GM12891 (cell line): ENCODE measurements at regions not wholly inside any gene's neighbourhood (a gene's known extent, or its start where the extent isn't known, plus 50 kb on each side); places are given as distances from the start of the nearest gene placed in this dataset.
"Not testable (repeated sequence)": the region's sequence is repeated elsewhere in the genome, so short reads cannot be mapped to it uniquely, and the experiment has no call there.

Experiments used
- DNase-seq: peaks from one replicate; pipeline ENCODE4 v3.0.0; 2011; ENCODE audit warnings: low spot score; ENCODE audit not compliant: insufficient read length
- FAIRE-seq: peaks from 2 replicates; lab custom pipeline; 2011; peaks lifted over from hg19 to GRCh38; lab: Jason Lieb, UNC
- PAX5 ChIP-seq: IDR thresholded peaks from 2 replicates; pipeline ENCODE4 v1.6.1; 2011; ENCODE audit warnings: low read length, moderate library complexity, mild to moderate bottlenecking; ENCODE audit not compliant: insufficient read depth, severe bottlenecking
- POLR2A ChIP-seq: IDR thresholded peaks from 2 replicates; pipeline ENCODE4 v1.6.1; 2011; ENCODE audit warnings: low read depth, low read length, control low read depth
- POLR2AphosphoS5 ChIP-seq: IDR thresholded peaks from 2 replicates; pipeline ENCODE4 v1.6.1; 2011; ENCODE audit warnings: low read depth, low read length, control low read depth
- POU2F2 ChIP-seq: IDR thresholded peaks from 2 replicates; pipeline ENCODE4 v1.6.1; 2011; ENCODE audit warnings: low read depth, mild to moderate bottlenecking, control low read depth, low read length, moderate library complexity
- SPI1 ChIP-seq: IDR thresholded peaks from 2 replicates; pipeline ENCODE4 v1.6.1; 2011; ENCODE audit warnings: low read depth, low read length, control low read depth
- TAF1 ChIP-seq: IDR thresholded peaks from 2 replicates; pipeline ENCODE4 v1.6.1; 2011; ENCODE audit warnings: low read depth, low read length, control low read depth

DNA sequence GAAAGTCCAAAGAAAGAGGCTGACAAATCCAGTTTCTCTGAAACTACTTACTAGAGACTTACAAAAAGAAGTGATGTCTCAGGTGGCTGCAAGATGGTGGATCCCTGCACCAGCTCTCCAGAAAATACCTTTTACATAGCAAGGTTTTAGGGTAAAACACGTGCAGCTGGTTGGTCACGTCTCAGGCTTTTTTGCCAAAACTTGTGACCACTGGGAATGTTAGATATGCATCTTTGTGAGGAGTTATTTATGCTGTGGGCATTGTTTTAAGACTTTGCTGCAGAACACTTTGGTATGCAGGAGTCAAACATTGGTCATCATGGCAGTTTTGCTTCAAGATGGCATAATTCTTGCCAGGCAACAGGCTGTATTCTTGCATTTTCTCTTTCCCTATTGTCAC, 1352.8 kb downstream of the REEP3 start:
- FAIRE-seq (no peak), DNase-seq (no peak)
- no peak for TF ChIP-seq TAF1
- no peak for TF ChIP-seq PAX5
- TF ChIP-seq POLR2A, result no peak
- no peak for TF ChIP-seq POLR2AphosphoS5
- TF ChIP-seq SPI1, result no peak
- no peak for TF ChIP-seq POU2F2

DNA sequence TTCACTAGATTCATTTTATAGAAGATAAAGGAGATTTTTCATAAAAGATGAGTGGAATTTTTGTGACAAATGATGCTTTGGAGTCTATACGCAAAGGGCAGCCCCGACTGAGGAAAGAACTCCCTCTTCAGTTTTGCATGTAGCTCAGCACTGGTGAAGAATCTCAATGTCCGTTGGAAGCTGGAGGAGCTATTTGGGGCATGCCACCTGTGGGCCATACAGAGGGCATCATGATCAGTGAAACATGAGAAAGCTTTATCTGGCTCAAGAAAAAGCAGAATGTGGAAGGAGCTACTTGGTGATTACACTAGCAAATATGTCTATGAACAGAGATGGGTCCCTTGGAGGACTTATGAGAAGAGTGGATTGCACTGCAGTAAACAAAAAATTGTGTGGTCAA, 1359.3 kb downstream of the REEP3 start:
- FAIRE-seq, result no peak
- no peak for TF ChIP-seq POLR2A
- no peak for TF ChIP-seq SPI1
- TF ChIP-seq POLR2AphosphoS5, result no peak
- TF ChIP-seq PAX5, result no peak
- no peak for TF ChIP-seq TAF1
- no peak for TF ChIP-seq POU2F2
- DNase-seq, result no peak

DNA sequence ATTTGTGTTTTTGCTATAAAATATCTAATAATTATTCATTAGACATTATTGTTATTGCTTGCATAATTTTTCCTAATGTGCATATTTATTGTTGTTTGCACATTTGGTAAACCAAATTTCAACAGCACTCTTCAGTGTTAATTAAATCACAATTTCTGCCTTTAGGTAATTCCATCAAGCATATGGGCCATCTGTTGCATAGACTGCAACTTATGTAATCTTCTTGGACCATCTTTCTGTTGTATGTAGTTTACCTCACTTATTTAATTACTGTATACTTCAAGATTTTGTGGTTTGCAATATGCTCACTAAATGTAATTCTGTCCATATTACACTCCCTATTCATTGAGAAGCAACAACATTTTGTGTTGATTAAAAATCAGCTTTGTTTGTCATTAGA, 1360.1 kb downstream of the REEP3 start:
- FAIRE-seq, result no peak

DNA sequence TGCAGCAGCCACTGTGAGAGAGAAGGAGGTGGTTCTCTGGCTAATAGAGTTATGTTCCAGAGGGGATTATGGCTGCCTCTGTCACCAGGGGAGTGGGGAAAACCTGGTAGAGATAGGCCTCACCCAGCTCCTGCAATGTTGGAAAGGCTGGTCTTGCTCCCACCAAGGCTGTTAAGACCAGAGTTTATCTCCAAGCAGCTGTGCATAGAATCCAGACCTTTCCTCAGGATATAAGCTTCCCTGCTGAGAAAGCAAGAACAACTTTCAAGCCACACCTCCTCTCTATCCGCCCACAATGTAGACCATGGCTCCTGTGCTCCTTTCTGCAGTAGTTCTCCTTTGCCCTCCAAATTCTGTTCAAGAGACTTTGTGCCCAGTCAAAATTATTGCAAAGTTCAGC, 1375.4 kb downstream of the REEP3 start:
- TF ChIP-seq POU2F2, result no peak
- TF ChIP-seq TAF1, result no peak
- no peak for TF ChIP-seq POLR2A
- TF ChIP-seq SPI1, result no peak
- no peak for TF ChIP-seq POLR2AphosphoS5
- no peak for TF ChIP-seq PAX5
- DNase-seq (no peak), FAIRE-seq (no peak)

More for the DNA sequence above, 1360.1 kb downstream of the REEP3 start:
- TF ChIP-seq POLR2A, result no peak
- TF ChIP-seq PAX5, result no peak
- no peak for TF ChIP-seq SPI1
- no peak for TF ChIP-seq TAF1
- no peak for TF ChIP-seq POLR2AphosphoS5
- TF ChIP-seq POU2F2, result no peak
- DNase-seq, result no peak

- not testable (repeated sequence) for FAIRE-seq, DNase-seq
Measured at GRCh38 chr10:64906311-64906710, 1385.1 kb downstream of the REEP3 start.

DNA sequence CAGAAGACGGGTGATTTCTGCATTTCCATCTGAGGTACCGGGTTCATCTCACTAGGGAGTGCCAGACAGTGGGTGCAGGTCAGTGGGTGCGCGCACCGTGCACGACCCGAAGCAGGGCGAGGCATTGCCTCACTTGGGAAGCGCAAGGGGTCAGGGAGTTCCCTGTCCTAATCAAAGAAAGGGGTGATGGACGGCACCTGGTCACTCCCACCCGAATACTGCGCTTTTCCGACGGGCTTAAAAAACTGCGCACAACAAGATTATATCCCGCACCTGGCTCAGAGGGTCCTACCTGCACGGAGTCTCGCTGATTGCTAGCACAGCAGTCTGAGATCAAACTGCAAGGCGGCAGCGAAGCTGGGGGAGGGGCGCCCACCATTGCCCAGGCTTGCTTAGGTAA, 1403.1 kb downstream of the REEP3 start:
- not testable (repeated sequence) for FAIRE-seq, DNase-seq

- DNase-seq, result no peak
- FAIRE-seq, result no peak
- no peak for TF ChIP-seq POU2F2
- TF ChIP-seq PAX5, result no peak
- no peak for TF ChIP-seq SPI1
- no peak for TF ChIP-seq POLR2A
- no peak for TF ChIP-seq TAF1
- no peak for TF ChIP-seq POLR2AphosphoS5
Measured at GRCh38 chr10:64952042-64952441, 1430.8 kb downstream of the REEP3 start.

DNA sequence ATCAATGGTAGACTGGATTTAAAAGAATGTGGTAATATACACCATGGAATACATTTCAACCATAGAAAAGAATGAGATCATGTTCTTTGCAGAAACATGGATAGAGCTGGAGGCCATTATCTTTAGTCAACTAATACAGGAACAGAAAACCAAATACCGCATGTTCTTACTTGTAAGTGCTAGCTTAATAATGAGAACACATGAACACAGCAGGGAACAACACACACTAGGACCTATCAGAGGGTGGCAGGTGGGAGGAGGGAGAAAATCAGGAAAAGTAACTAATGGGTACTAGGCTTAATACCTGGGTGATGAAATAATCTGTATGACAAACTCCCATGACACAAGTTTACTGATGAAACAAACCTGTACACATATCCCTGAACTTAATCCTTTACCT, 1435.2 kb downstream of the REEP3 start:
- DNase-seq (no peak), FAIRE-seq (no peak)
- TF ChIP-seq POLR2AphosphoS5 (no peak), SPI1 (no peak), TAF1 (no peak), PAX5 (no peak), POU2F2 (no peak), POLR2A (no peak)

DNA sequence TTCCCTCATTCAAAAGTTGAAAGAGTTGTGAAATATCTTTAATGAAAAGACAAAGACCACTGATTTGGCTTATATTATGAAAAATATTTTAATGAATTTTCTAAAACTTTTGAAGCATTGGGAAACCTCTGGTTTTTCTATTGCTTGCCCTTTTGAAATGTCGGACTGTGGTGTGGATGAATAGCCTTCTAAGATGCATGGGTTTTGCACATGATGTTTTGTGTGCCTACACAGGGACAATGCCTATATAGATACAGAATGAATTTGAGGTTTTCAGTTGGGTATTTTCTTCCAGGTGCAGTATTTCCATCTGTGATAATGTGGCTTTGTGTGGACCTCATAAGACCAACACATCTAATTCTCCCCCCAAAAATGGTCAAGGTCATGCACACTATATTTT, 1437.9 kb downstream of the REEP3 start:
- DNase-seq, result no peak
- FAIRE-seq, result no peak
- TF ChIP-seq POU2F2, result no peak
- no peak for TF ChIP-seq SPI1
- TF ChIP-seq TAF1, result no peak
- TF ChIP-seq PAX5, result no peak
- no peak for TF ChIP-seq POLR2A
- TF ChIP-seq POLR2AphosphoS5, result no peak

DNA sequence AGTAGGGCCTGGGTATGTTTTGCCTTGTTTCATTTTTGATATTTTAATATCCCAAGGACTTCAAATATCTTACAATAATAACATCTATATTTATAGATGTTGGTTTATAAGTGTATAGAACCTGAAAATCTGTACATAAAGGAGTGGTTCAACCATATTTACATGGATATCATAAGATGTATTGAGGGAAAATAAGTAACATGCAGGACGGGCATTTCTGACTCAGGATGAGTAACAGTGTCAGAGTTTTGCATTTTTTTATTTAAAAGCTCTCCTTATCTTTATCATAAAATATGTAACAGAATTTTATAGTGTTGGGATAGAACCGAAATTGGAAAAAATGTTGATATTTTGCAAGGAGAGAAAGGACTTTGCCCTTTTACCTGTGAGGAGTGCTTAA, 1438.7 kb downstream of the REEP3 start:
- TF ChIP-seq TAF1 (no peak), PAX5 (no peak), POLR2A (no peak), POU2F2 (no peak), POLR2AphosphoS5 (no peak), SPI1 (no peak)
- FAIRE-seq (no peak), DNase-seq (no peak)
